Ascending aorta (tissue), 2 donors: ENCODE measurements at regions not wholly inside any gene's neighbourhood (a gene's known extent, or its start where the extent isn't known, plus 50 kb on each side); places are given as distances from the start of the nearest gene placed in this dataset.

ENCODE experiments used
- DNase-seq, 2 donors: peaks; one replicate each; pipeline ENCODE4 v3.0.0-alpha.2; 2019; ENCODE audit warnings: low spot score in 2 of 2
- H3K27ac ChIP-seq, 2 donors: fragments of 200-600 bp; sonication (generic); one replicate each; pipeline ENCODE4 v1.5.1; 2016 to 2017; ENCODE audit warnings: mild to moderate bottlenecking in 1 of 2
- H3K27me3 ChIP-seq: fragments of 200-600 bp; sonication (generic); one replicate; pipeline ENCODE4 v1.5.1; 2017
- H3K36me3 ChIP-seq, 2 donors: fragments of 200-600 bp; sonication (generic); one replicate each; pipeline ENCODE4 v1.5.1; 2016
- H3K4me1 ChIP-seq, 2 donors: fragments of 200-600 bp; sonication (generic); one replicate each; pipeline ENCODE4 v1.5.1; 2016 to 2017; ENCODE audit warnings: mild to moderate bottlenecking in 1 of 2
- H3K4me3 ChIP-seq, 2 donors: fragments of 200-600 bp; sonication (generic); one replicate each; pipeline ENCODE4 v1.5.1; 2016 to 2017; ENCODE audit warnings: mild to moderate bottlenecking in 1 of 2
- H3K9me3 ChIP-seq, 2 donors: fragments of 200-600 bp; sonication (generic); one replicate each; pipeline ENCODE4 v1.5.1; 2016
- CTCF ChIP-seq, 3 experiments: fragments of 200-600 bp in 2 of 3; fragments of 450-650 bp in 1 of 3; sonication (generic) in 2 of 3; IDR thresholded peaks; one replicate each; pipeline ENCODE4 v1.5.1; 2016 to 2019; ENCODE audit warnings: antibody characterized with exemption in 3 of 3, mild to moderate bottlenecking in 1 of 3, moderate library complexity in 1 of 3
- intact Hi-C: fragments of 100-400 bp; cut with DNase I; formaldehyde crosslinking; loops from one replicate; pipeline ENCODE4 v1.15.1; 2023

GRCh38 chr6:167523426-167523825, 198.5 kb downstream of the TTLL2 start:
- TF ChIP-seq CTCF (IDR thresholded peaks at IDR 0.05), result no peak
- no peaks in the 10 kb centered on the region for H3K36me3 ChIP-seq
- DNase-seq, result no peak
- no peaks in the 10 kb centered on the region for H3K4me1 ChIP-seq
- H3K27me3 ChIP-seq, result no peaks in the 10 kb centered on the region
- H3K27ac ChIP-seq, result no peak overlapping the region
- intact Hi-C loops, result no loop called here
- no peaks in the 10 kb centered on the region for H3K9me3 ChIP-seq
- H3K4me3 ChIP-seq, result no peak overlapping the region

GRCh38 chr6:167524261-167525111, 199.6 kb downstream of the TTLL2 start:
- Histone ChIP-seq H3K27ac (no peak overlapping the region), H3K36me3 (no peaks in the 10 kb centered on the region), H3K4me1 (no peaks in the 10 kb centered on the region), H3K27me3 (no peaks in the 10 kb centered on the region), H3K9me3 (no peaks in the 10 kb centered on the region), H3K4me3 (no peak overlapping the region)
- no peak for TF ChIP-seq CTCF (IDR thresholded peaks at IDR 0.05)
- DNase-seq, result no peak
- intact Hi-C loops, result no loop called here

GRCh38 chr6:167525774-167526173, 200.9 kb downstream of the TTLL2 start:
- intact Hi-C loops, result no loop called here
- no peak overlapping the region for H3K4me3 ChIP-seq
- no peak for DNase-seq
- no peaks in the 10 kb centered on the region for H3K9me3 ChIP-seq
- H3K36me3 ChIP-seq, result no peaks in the 10 kb centered on the region
- no peaks in the 10 kb centered on the region for H3K4me1 ChIP-seq
- no peak for TF ChIP-seq CTCF (IDR thresholded peaks at IDR 0.05)
- H3K27me3 ChIP-seq, result no peaks in the 10 kb centered on the region
- H3K27ac ChIP-seq, result no peak overlapping the region

GRCh38 chr6:167526465-167527368, 201.8 kb downstream of the TTLL2 start:
- no peaks in the 10 kb centered on the region for H3K4me1 ChIP-seq
- no peak for DNase-seq
- H3K36me3 ChIP-seq, result no peaks in the 10 kb centered on the region
- H3K27me3 ChIP-seq, result no peaks in the 10 kb centered on the region
- H3K9me3 ChIP-seq, result no peaks in the 10 kb centered on the region
- no peak for TF ChIP-seq CTCF (IDR thresholded peaks at IDR 0.05)
- H3K4me3 ChIP-seq, result no peak overlapping the region
- no peak overlapping the region for H3K27ac ChIP-seq
- intact Hi-C loops, result no loop called here

- no peak for TF ChIP-seq CTCF (IDR thresholded peaks at IDR 0.05)
- Histone ChIP-seq H3K27me3 (no peaks in the 10 kb centered on the region), H3K27ac (no peak overlapping the region), H3K4me3 (no peak overlapping the region), H3K9me3 (no peaks in the 10 kb centered on the region), H3K4me1 (no peaks in the 10 kb centered on the region), H3K36me3 (no peaks in the 10 kb centered on the region)
- DNase-seq, result no peak
- intact Hi-C loops, result no loop called here
These were observed 203.4 kb downstream of the TTLL2 start for GRCh38 chr6:167528239-167528638.
